ENCODE measurements at regions not wholly inside any gene's neighbourhood (a gene's known extent, or its start where the extent isn't known, plus 50 kb on each side); places are given as distances from the start of the nearest gene placed in this dataset.

- H3K4me1 Mint-ChIP-seq: no peaks in the 10 kb centered on the region
- no peak overlapping the region for H3K27ac Mint-ChIP-seq
Observed at GRCh38 chr2:104340879-104341828, 512.8 kb upstream of the POU3F3 start.

GRCh38 chr2:104344306-104344705, 509.6 kb upstream of the POU3F3 start:
- no peak for TF ChIP-seq CTCF (IDR thresholded peaks at IDR 0.05; ENCODE audit: unreplicated experiment)
- H3K4me1 Mint-ChIP-seq: no peaks in the 10 kb centered on the region
- no peaks in the 10 kb centered on the region for H3K36me3 Mint-ChIP-seq
- H3K9me3 Mint-ChIP-seq: no peaks in the 10 kb centered on the region
- no peak overlapping the region for H3K4me3 Mint-ChIP-seq
- peaks cover 15% of the 10 kb centered on the region for H3K27me3 Mint-ChIP-seq (ENCODE audit: low read depth)
- H3K27ac Mint-ChIP-seq: no peak overlapping the region
- DNase-seq (ENCODE audit: low spot score in 2 of 2, unreplicated experiment in 2 of 2): no peak

More at GRCh38 chr2:104340879-104341828, 512.8 kb upstream of the POU3F3 start:
- no peak for DNase-seq (ENCODE audit: low spot score in 2 of 2, unreplicated experiment in 2 of 2)
- Mint-ChIP-seq H3K9me3 (peaks cover 3% of the 10 kb centered on the region), H3K36me3 (no peaks in the 10 kb centered on the region), H3K27me3 (ENCODE audit: low read depth) (peaks cover 10% of the 10 kb centered on the region), H3K4me3 (no peak overlapping the region)
- TF ChIP-seq CTCF (IDR thresholded peaks at IDR 0.05; ENCODE audit: unreplicated experiment): no peak

GRCh38 chr2:104344985-104345384, 508.9 kb upstream of the POU3F3 start:
- Mint-ChIP-seq H3K4me1 (no peaks in the 10 kb centered on the region), H3K27me3 (ENCODE audit: low read depth) (peaks cover 15% of the 10 kb centered on the region), H3K9me3 (no peaks in the 10 kb centered on the region), H3K4me3 (no peak overlapping the region), H3K36me3 (no peaks in the 10 kb centered on the region), H3K27ac (no peak overlapping the region)
- no peak for DNase-seq (ENCODE audit: low spot score in 2 of 2, unreplicated experiment in 2 of 2)
- TF ChIP-seq CTCF (IDR thresholded peaks at IDR 0.05; ENCODE audit: unreplicated experiment): no peak

- H3K9me3 Mint-ChIP-seq: no peaks in the 10 kb centered on the region
- peaks cover 18% of the 10 kb centered on the region for H3K27me3 Mint-ChIP-seq (ENCODE audit: low read depth)
- no peak for DNase-seq (ENCODE audit: low spot score in 2 of 2, unreplicated experiment in 2 of 2)
- H3K36me3 Mint-ChIP-seq: no peaks in the 10 kb centered on the region
- H3K4me3 Mint-ChIP-seq: no peak overlapping the region
- no peak overlapping the region for H3K27ac Mint-ChIP-seq
- TF ChIP-seq CTCF (IDR thresholded peaks at IDR 0.05; ENCODE audit: unreplicated experiment): no peak
- H3K4me1 Mint-ChIP-seq: no peaks in the 10 kb centered on the region
Observed at GRCh38 chr2:104358122-104358521, 495.8 kb upstream of the POU3F3 start.

GRCh38 chr2:104361414-104361813, 492.5 kb upstream of the POU3F3 start:
- Mint-ChIP-seq H3K36me3 (no peaks in the 10 kb centered on the region), H3K4me3 (no peak overlapping the region), H3K4me1 (no peaks in the 10 kb centered on the region)

More at GRCh38 chr2:104361414-104361813, 492.5 kb upstream of the POU3F3 start:
- no peak for DNase-seq (ENCODE audit: low spot score in 2 of 2, unreplicated experiment in 2 of 2)
- Mint-ChIP-seq H3K27ac (no peak overlapping the region), H3K27me3 (ENCODE audit: low read depth) (peaks cover 33% of the 10 kb centered on the region), H3K9me3 (no peaks in the 10 kb centered on the region)
- TF ChIP-seq CTCF (IDR thresholded peaks at IDR 0.05; ENCODE audit: unreplicated experiment): no peak
